ENCODE measurements at regions not wholly inside any gene's neighbourhood (a gene's known extent, or its start where the extent isn't known, plus 50 kb on each side); places are given as distances from the start of the nearest gene placed in this dataset.
"Not testable (repeated sequence)": the region's sequence is repeated elsewhere in the genome, so short reads cannot be mapped to it uniquely, and the experiment has no call there.

DNA sequence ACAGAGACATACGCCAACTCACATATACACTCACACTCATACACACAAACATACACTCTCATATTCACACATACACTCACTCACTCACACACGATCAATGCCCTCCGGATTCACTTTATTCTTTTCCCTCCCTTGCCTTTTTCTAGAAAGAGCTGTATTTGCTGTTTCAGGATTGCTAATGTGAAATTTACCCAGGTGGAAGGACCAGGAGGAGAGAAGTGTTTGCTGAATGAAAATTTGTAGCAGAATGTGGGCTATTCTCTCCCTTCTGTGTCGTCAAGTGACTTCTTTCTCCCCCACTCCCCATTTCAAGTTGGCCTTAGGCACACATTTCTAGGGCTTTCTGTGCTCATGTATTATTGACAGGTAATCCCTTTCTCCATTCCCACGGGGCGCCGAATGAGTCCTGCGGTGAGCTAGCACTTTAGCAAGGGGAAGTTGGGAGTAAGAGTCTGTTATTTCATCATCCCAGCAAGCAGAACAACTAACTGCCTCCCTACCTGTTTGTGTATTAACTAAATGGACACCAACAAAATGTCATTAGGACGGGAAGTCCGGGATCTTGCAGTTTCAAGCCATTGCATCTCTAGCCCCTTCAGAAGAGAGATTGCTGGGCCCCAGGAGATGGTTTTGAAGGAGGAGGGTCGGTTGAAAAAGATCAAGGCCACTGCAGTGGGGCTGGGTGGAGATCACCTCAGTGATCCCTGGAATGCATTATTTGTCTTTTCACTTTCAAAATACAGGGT lies 97.1 kb upstream of the TAF11L2 start:
- DNase-seq (ENCODE audit: low spot score): no peak

DNA sequence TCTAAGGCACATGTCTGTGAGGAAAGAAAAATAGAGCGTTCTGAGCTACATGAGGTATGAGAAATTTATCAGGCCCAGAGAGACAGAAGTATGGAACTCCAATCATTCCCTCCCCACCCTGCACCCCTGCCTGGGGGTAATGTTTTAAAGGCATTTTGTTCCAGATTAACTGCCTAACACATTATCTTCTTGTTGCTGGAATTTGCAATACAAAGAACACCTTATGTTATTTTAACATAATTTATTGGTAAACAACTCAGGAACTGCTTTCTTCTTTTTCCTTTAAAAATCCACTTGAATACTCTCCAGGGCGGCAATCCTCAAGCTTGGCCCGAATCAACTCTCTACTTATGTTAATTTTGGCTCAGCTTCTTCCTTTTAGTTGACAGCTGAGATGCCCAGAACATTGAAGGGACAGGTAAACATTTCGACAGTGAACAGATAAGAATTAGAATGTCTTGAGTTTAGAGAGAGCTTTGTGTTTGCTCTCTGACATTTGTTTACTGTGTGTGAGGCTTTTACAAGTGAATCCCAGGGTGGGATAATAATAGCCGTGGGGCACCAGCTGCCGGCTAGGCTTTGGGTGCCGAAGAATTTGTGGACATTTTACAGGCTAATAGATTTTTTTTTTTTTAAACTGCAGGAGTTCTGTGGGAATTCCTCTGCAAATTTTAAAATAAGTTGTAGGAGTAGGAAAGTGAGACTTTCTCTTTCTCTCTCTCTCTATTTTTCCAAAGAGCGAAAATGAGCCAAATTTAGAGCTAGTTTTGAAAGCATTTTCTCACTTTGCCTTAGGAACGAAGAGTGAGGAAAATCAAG lies 96.4 kb upstream of the TAF11L2 start:
- DNase-seq (ENCODE audit: low spot score): no peak

DNA sequence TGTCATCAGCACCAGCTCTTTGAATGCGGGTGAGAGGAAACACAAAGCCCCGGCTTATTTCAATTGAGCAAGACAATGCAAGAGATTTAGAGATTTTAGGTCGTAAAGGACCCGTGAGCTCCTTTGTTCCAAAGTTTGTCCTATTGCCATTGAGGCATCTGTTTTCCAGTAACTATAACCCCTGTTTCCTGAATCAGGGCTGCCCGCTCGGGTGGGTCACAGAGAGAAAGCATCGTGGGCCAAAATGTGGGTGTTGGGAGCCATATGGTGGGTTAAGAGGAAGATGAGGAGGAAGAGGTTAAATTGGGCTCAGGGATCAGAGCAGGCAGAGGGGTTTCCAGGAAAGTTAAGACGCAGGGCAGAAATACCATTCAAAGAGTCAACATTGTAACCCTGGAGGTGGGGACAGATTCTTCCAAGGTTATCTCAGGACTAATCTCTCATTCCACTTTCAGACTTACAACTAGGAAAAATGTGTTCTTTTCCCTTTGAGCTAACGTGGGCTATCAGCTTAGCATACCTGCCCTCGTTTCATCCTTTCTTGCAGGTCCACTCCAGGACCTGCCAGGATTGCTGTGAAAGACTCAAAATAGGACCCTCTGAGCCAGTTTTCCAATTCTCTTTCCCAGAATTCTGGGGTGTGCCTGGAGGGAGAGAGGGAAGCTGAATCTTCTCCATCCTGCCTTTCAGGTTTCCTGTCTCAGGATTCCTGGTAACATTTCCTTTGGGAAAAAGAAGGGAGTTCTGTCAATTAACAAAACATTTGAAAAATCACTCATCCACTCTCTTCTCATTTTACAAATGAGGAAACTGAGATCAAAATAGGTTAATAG lies 95.5 kb upstream of the TAF11L2 start:
- DNase-seq (ENCODE audit: low spot score): no peak

- DNase-seq (ENCODE audit: low spot score): no peak
Observed at GRCh38 chr5:17403695-17404490, 94.1 kb upstream of the TAF11L2 start.

DNA sequence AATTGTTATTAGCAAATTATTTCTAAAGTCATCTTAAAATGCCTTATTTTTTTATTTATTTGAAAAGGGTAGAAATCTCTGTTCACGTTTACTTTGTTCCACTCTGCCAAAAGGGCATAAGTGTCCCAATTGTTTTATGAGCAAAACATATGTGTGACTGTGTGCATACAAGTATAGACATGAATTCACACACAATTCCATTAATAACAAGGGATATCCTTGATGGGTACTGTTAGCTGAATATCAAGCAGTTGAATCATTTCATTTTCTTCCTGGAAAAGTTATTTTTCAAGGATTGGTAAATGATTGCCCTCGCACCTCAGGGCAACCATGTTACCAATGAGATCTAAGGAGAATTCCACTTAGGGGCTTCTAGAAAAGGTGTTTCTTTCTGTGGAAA lies 92.1 kb upstream of the TAF11L2 start:
- no peak for DNase-seq (ENCODE audit: low spot score)

- DNase-seq (ENCODE audit: low spot score): no peak
Observed at GRCh38 chr5:17406423-17406838, 91.6 kb upstream of the TAF11L2 start.

GRCh38 chr5:17411436-17412402 lies 86.3 kb upstream of the TAF11L2 start:
- no peak for DNase-seq (ENCODE audit: low spot score)

GRCh38 chr5:17412760-17413671 lies 85.0 kb upstream of the TAF11L2 start:
- no peak for DNase-seq (ENCODE audit: low spot score)

DNA sequence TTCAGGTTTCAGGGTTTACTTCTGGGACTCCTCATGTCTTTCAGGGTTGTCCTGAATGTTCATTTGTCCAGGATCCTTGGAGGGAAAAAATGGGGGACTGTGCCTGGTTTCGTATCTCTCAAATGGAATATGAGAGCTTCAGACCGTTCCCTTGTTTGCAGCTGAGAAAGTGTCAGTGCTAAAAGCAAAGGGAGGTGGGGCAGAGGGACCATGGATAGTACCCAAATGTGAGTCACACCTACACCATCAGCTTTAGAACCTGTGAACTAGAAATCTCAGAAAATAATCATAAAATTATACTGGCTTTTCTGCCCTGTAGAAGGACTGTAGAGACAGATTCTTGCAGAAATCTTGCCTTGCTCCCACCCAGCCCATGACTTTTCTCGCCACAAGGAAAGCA lies 84.3 kb upstream of the TAF11L2 start:
- DNase-seq (ENCODE audit: low spot score): no peak

DNA sequence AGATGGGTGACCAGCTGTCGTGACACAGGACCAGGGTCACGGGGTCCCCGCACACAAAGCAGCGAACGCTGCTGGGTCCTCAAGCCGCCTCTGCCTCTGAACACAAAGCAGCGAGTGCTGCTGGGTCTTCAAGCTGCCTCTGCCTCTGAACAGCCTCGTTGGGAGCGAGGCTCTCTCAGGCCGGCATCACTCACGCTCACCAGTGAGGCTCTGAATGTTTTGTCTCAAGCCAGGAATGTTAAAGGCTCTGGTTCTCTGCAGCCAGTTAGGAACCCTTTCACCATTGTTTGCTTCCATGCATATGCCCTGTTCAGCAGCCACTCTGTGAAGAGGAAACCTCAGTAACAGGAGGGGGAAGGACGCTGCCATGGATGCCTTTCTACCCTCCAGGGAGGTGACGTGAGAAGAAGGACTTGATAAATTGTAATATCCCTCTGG lies 82.7 kb upstream of the TAF11L2 start:
- DNase-seq (ENCODE audit: low spot score): no peak

DNA sequence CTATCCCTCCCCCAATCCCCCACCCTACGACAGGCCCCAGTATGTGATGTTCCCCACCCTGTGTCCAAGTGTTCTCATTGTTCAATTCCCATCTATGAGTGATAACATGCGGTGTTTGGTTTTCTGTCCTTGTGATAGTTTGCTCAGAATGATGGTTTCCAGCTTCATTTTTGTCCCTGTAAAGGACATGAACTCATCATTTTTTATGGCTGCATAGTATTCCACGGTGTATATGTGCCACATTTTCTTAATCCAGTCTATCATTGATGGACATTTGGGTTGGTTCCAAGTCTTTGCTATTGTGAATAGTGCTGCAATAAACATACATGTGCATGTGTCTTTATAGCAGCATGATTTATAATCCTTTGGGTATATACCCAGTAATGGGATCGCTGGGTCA lies 81.7 kb upstream of the TAF11L2 start:
- not testable (repeated sequence) for DNase-seq (ENCODE audit: low spot score)

DNA sequence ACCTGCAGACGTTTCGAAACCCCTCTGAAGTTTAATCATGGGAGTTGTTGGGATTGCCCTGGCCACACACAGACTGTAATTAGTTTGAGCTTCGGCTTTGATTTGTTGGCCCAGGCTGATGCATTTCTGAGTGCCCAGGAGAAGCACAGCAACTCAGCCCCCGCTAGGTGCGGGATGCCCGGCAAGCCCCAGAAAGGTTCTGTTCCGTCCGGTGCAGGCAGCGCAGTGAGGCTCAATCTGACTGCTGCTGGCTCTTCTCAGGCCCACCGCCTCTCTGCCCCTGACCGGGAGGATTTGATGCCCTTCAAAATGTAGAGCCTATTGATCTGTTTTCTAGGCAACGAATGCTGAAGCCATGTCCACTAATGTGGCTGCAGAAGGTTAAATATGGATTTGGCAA lies 73.4 kb upstream of the TAF11L2 start:
- no peak for DNase-seq (ENCODE audit: low spot score)

GRCh38 chr5:17425385-17426070 lies 72.5 kb upstream of the TAF11L2 start:
- DNase-seq (ENCODE audit: low spot score): no peak

DNA sequence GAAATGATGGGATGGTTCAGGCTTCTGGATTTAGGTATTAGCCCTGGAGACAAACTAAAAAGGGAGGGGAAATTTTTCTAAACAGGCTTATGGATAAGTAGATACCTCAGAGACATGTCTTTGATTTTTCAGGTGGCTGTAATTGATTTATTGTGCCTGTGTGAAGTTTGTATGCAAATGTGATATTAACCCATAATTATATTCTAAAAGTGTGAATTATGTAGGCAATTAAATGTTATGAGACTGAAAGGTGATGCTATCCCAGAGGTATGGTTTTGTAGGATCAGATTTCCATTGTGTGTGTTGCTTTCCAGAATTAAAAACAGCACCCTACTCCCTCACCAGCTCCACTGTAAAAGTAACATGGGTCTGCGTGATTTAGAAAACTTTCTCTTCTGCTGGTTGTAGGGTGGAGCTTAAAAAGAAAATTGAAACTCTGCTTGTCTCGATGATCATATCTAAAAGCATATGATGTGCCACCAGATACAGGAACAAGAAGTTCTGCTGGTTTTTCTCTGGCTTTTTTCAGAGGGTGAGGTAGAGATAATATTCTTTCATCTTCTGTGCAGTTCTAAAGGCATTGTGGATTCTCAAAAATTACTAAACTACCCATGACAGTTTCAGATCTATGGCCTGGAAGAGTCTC lies 71.8 kb upstream of the TAF11L2 start:
- no peak for DNase-seq (ENCODE audit: low spot score)

DNA sequence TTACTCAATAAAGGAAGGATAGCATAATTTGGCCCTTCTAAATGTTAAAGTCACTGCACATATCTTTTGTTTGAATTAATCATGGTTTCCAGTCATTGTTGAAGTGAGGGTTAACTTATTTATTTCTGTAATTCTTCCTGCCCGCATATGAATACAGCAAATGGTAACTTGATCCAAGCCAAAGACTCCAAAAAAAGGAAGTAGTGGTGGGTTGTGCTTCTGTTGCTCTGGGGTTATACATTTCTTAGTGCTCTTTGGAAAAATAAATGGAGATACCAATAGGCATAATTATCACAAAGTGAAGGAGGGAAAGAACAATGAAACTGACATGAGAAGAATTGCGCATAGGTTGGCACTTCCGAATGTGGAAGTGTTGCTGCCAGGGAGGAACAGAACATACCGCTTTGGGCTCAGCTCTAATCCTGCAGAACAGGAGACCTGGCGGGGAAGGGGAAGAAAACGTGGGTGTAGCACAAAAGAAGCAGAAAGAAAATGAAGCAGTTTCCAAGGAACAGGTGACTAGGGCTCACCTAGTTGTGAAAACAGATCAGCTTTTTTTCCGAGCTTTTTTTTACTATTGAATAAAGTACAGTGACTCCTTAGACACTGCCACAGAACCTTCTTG lies 69.7 kb upstream of the TAF11L2 start:
- peak; percentile 28 for DNase-seq (ENCODE audit: low spot score)

DNA sequence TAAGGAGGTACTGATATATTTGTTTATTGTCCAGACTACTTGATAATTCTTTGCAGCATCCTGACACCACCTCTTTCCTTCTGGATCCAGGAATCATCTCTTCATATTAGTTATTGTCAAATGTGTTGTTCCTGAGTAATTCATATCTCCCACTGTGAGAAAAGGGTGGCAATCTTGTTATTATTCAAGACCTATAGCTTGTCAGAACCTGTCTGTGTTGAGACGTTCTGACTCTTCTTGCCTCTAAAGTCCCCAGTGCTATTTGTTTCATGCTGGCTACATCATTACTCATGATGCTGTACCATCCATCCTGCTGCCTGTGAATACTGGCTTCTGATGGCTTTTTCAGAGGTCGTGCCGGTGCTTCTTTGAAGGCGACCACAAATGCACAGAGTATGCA lies 68.7 kb upstream of the TAF11L2 start:
- DNase-seq (ENCODE audit: low spot score): no peak

GRCh38 chr5:17430241-17430640 lies 67.8 kb upstream of the TAF11L2 start:
- DNase-seq (ENCODE audit: low spot score): no peak

Measured in putamen (tissue), 1 donor.